K562 (cell line): ENCODE measurements at regions not wholly inside any gene's neighbourhood (a gene's known extent, or its start where the extent isn't known, plus 50 kb on each side); places are given as distances from the start of the nearest gene placed in this dataset.

Source experiments
- ATAC-seq: fragments of 200-7000 bp; cut with Tn5 transposase; 3 replicates; pipeline ENCODE4 v1.9.1; 2020; ENCODE audit warnings: moderate library complexity
- BruUV-seq: library from RNA; stranded (reverse); fragments of 400-500 nt; replicated peaks from 2 replicates; lab custom pipeline; 2021; lab: Mats Ljungman, UMichigan
- CTCF ChIA-PET: fragments of 300-600 bp; formaldehyde crosslinking; extraction: SDS; loops from one replicate; lab custom pipeline; 2021; ENCODE audit warnings: low intra/inter-chr PET ratio; lab: Yijun Ruan, JAX
- POLR2A ChIA-PET: fragments of 300-600, 350-650 bp; sonication (Branson Sonifier 250); formaldehyde crosslinking; extraction: SDS; loops from one replicate; lab custom pipeline; 2021; ENCODE audit warnings: antibody characterized with exemption, inconsistent platforms; lab: Yijun Ruan, JAX
- DNase-seq, 4 experiments: peaks; one replicate each; pipeline versions ENCODE4 v3.0.0 to v3.0.0-alpha.2; 2011 to 2018; ENCODE audit warnings: low spot score in 3 of 4, mixed read lengths in 3 of 4; ENCODE audit errors: extremely low read depth in 1 of 4
- FAIRE-seq: peaks from 2 replicates; lab custom pipeline; 2011; peaks lifted over from hg19 to GRCh38; lab: Jason Lieb, UNC
- H2AFZ ChIP-seq: 2 replicates; pipeline ENCODE4 v1.6.0; 2011; ENCODE audit warnings: low read depth, low read length, control low read depth, inconsistent platforms
- H3K27ac ChIP-seq: fragments of 200-600 bp; 3 replicates; pipeline ENCODE4 v1.8.0; 2011; ENCODE audit warnings: low read depth, mild to moderate bottlenecking, control low read depth, inconsistent platforms, low read length, moderate library complexity, mixed read lengths; ENCODE audit errors: extremely low read depth
- H3K27me3 ChIP-seq, 2 experiments: fragments of 300-600 bp in 1 of 2; 2 replicates in 1 of 2; 3 replicates in 1 of 2; pipeline versions ENCODE4 v1.6.0 to v1.8.0; 2011; ENCODE audit warnings: inconsistent platforms in 2 of 2, low read length in 2 of 2, mild to moderate bottlenecking in 1 of 2, mixed read lengths in 1 of 2, moderate library complexity in 1 of 2; ENCODE audit not compliant: control insufficient read depth in 2 of 2, insufficient read depth in 2 of 2
- H3K36me3 ChIP-seq: fragments of 300-600 bp; 3 replicates; pipeline ENCODE4 v1.8.0; 2011; ENCODE audit warnings: mild to moderate bottlenecking, low read length, inconsistent platforms; ENCODE audit not compliant: control insufficient read depth, insufficient read depth
- H3K4me1 ChIP-seq, 2 experiments: fragments of 200-600 bp in 1 of 2; replicated peaks in 1 of 2; 2 replicates in 1 of 2; 3 replicates in 1 of 2; pipeline versions ENCODE4 v1.5.1 to v1.8.0; 2011; ENCODE audit warnings: inconsistent platforms in 2 of 2, low read length in 2 of 2, mild to moderate bottlenecking in 1 of 2, mixed read lengths in 1 of 2, moderate library complexity in 1 of 2; ENCODE audit not compliant: control insufficient read depth in 2 of 2, insufficient read depth in 2 of 2
- H3K4me2 ChIP-seq: 2 replicates; pipeline ENCODE4 v1.6.1; 2011; ENCODE audit warnings: low read length, control low read depth, inconsistent platforms, mixed read lengths; ENCODE audit not compliant: insufficient read depth
- H3K4me3 ChIP-seq: fragments of 200-600 bp; sonication (generic), shearing (Covaris generic); 2 replicates; pipeline ENCODE4 v1.5.1; 2016; ENCODE audit warnings: control low read depth, inconsistent platforms
- H3K79me2 ChIP-seq: fragments of 200-600 bp; 3 replicates; pipeline ENCODE4 v1.8.0; 2011; ENCODE audit warnings: low read length, inconsistent platforms; ENCODE audit not compliant: control insufficient read depth, insufficient read depth
- H3K9ac ChIP-seq, 2 experiments: 2 replicates each; pipeline versions ENCODE4 v1.6.0 to v1.6.1; 2011; ENCODE audit warnings: low read depth in 2 of 2, low read length in 2 of 2, control low read depth in 1 of 2, inconsistent platforms in 1 of 2, mild to moderate bottlenecking in 1 of 2, mixed read lengths in 1 of 2; ENCODE audit not compliant: insufficient read depth in 1 of 2
- H3K9me1 ChIP-seq: one replicate; pipeline ENCODE4 v1.6.0; 2011; ENCODE audit warnings: inconsistent platforms, mild to moderate bottlenecking, low read length, moderate library complexity; ENCODE audit not compliant: control insufficient read depth, insufficient read depth
- H3K9me3 ChIP-seq: replicated peaks from 2 replicates; pipeline ENCODE4 v1.5.1; 2011; ENCODE audit warnings: low read depth, low read length, inconsistent platforms; ENCODE audit not compliant: control insufficient read depth, insufficient read depth
- H4K20me1 ChIP-seq: replicated peaks from 2 replicates; pipeline ENCODE4 v1.6.1; 2011; ENCODE audit warnings: low read length, inconsistent platforms, mixed read lengths; ENCODE audit not compliant: control insufficient read depth, insufficient read depth
- BDP1 ChIP-seq: IDR thresholded peaks from 3 replicates; pipeline ENCODE4 v1.6.1; 2011; ENCODE audit not compliant: insufficient read length, insufficient read depth
- HDAC1 ChIP-seq, 2 experiments: fragments of 450-650 bp; IDR thresholded peaks; 2 replicates each; pipeline ENCODE4 v1.6.1; 2016 to 2017; ENCODE audit warnings: inconsistent platforms in 1 of 2, mild to moderate bottlenecking in 1 of 2, moderate library complexity in 1 of 2
- KLF6 ChIP-seq: fragments of 250-450 bp; sonication (Bioruptor Pico); IDR thresholded peaks from 2 replicates; pipeline ENCODE4 v1.4.0; 2020; ENCODE audit warnings: mild to moderate bottlenecking, moderate library complexity, borderline replicate concordance
- MTA1 ChIP-seq: fragments of 450-650 bp; IDR thresholded peaks from 2 replicates; pipeline ENCODE4 v1.6.1; 2017; ENCODE audit warnings: borderline replicate concordance
- MXI1 ChIP-seq: IDR thresholded peaks from 2 replicates; pipeline ENCODE4 v1.6.1; 2011; ENCODE audit warnings: low read depth, mild to moderate bottlenecking, improper control_type of control experiment, low read length
- MYC ChIP-seq, 2 experiments: fragments of 250-450 bp in 1 of 2; sonication (Bioruptor Pico) in 1 of 2; IDR thresholded peaks; 2 replicates each; pipeline versions ENCODE4 v1.5.1 to v1.6.1; 2012 to 2021; ENCODE audit warnings: low read depth in 2 of 2, borderline replicate concordance in 1 of 2, improper control_type of control experiment in 1 of 2, low read length in 1 of 2, mild to moderate bottlenecking in 1 of 2, moderate library complexity in 1 of 2
- NELFE ChIP-seq: IDR thresholded peaks from 2 replicates; pipeline ENCODE4 v1.6.1; 2011; ENCODE audit warnings: mild to moderate bottlenecking; ENCODE audit not compliant: insufficient read depth, insufficient read length
- PHB ChIP-seq: fragments of 250-450 bp; sonication (Bioruptor Pico); IDR thresholded peaks from 2 replicates; pipeline ENCODE4 v1.5.0; 2021
- RBFOX2 ChIP-seq: fragments of 200-400 bp; formaldehyde crosslinking; IDR thresholded peaks from 2 replicates; pipeline ENCODE4 v1.6.1; 2017; ENCODE audit warnings: low read depth, mild to moderate bottlenecking, low read length, moderate library complexity
- SMAD2 ChIP-seq: fragments of 150-350 bp; IDR thresholded peaks from 2 replicates; pipeline ENCODE4 v1.6.1; 2014; ENCODE audit warnings: low read depth, mild to moderate bottlenecking, low read length
- STAT5A ChIP-seq: IDR thresholded peaks from 2 replicates; pipeline ENCODE4 v1.6.1; 2012; ENCODE audit warnings: low read length, inconsistent platforms, borderline replicate concordance
- TCF3 ChIP-seq: sonication (generic); formaldehyde crosslinking; IDR thresholded peaks from 2 replicates; pipeline ENCODE4 v1.4.0; 2020; ENCODE audit warnings: mild to moderate bottlenecking, missing genetic modification reagents
- ZNF12 ChIP-seq: sonication (generic); formaldehyde crosslinking; IDR thresholded peaks from 2 replicates; pipeline ENCODE4 v1.4.0; 2020; ENCODE audit warnings: mild to moderate bottlenecking, missing genetic modification reagents
- ZNF232 ChIP-seq: sonication (generic); formaldehyde crosslinking; IDR thresholded peaks from 2 replicates; pipeline ENCODE4 v1.8.0; 2022; ENCODE audit warnings: mild to moderate bottlenecking, missing genetic modification reagents
- ZNF644 ChIP-seq: fragments of 200-800 bp; sonication (Bioruptor generic); IDR thresholded peaks from 2 replicates; pipeline ENCODE4 v1.6.1; 2016; ENCODE audit warnings: low read depth, missing genetic modification characterization, missing compliant biosample characterization
- ZNF699 ChIP-seq: fragments of 250-450 bp; sonication (Bioruptor Pico); IDR thresholded peaks from 2 replicates; pipeline ENCODE4 v1.8.0; 2021; ENCODE audit warnings: mild to moderate bottlenecking, moderate library complexity; ENCODE audit not compliant: insufficient replicate concordance
- ZSCAN29 ChIP-seq: fragments of 450-650 bp; IDR thresholded peaks from 2 replicates; pipeline ENCODE4 v1.6.1; 2017
- WGBS: fragments of 100-300 bp; shearing (Covaris generic); methylation state at CpG from one replicate; pipeline ENCODE4 v1.1.6; 2016; ENCODE audit warnings: low coverage, mixed read lengths; ENCODE audit not compliant: insufficient coverage; ENCODE audit errors: missing lambda C conversion rate; 5-methylcytosine and 5-hydroxymethylcytosine counted together
- in situ Hi-C: fragments of 300-500 bp; cut with MboI; formaldehyde crosslinking; loops from 4 replicates; pipeline ENCODE4 v1.15.0; 2018; ENCODE audit warnings: inconsistent platforms, mixed read lengths
- intact Hi-C: fragments of 100-400 bp; cut with micrococcal nuclease; formaldehyde crosslinking; loops from 2 replicates; pipeline ENCODE4 v1.14.2; 2022
- TF ChIP-seq, protein P1 (sequence below): fragments of 250-450 bp; sonication (Bioruptor Pico); IDR thresholded peaks from 2 replicates; pipeline ENCODE4 v1.4.0; 2020; ENCODE audit warnings: mild to moderate bottlenecking

DNA sequence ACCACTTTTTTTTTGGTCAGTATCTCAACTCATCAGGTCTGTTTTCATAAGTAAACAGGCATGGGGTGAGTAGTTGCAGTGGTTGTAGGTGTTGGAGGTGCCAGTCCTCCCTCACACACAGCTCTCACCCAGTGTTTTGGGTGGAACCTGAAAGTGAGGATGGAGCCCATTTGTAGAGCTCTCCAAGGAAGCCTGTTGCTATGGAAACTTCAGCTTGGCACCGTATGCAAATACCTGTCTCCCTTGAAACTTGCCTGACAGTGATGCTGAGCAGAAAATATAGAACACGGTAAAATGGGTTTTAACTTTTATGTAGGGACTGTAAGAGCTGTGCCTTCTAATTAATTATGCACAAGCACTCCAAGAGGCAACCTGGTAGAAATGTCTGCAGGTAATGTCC is 214.1 kb downstream of the AJAP1 start:
- H3K27me3 ChIP-seq = no peaks in the 10 kb centered on the region
- H3K9me3 ChIP-seq = no peaks in the 10 kb centered on the region
- no peak for TF ChIP-seq ZNF644 (tag)
- no peak for TF ChIP-seq RBFOX2
- no peak for TF ChIP-seq ZSCAN29
- no peak for TF ChIP-seq BDP1
- no peak overlapping the region for H3K4me2 ChIP-seq
- CTCF ChIA-PET = no interaction called here
- intact Hi-C loops = no loop called here
- H4K20me1 ChIP-seq = no peaks in the 10 kb centered on the region
- H3K27ac ChIP-seq = no peak overlapping the region
- H3K9me1 ChIP-seq = no peaks in the 10 kb centered on the region
- POLR2A ChIA-PET = no interaction called here
- in situ Hi-C loops = no loop called here
- H3K9ac ChIP-seq = no peak overlapping the region
- DNase-seq (no peak), ATAC-seq (no peak), FAIRE-seq (no peak)
- no peak overlapping the region for H3K4me3 ChIP-seq
- no TSS peak for BruUV-seq
- WGBS = 5% methylated on average over 2 of the region's 2 CpGs
- no peaks in the 10 kb centered on the region for H3K79me2 ChIP-seq
- no peaks in the 10 kb centered on the region for H3K4me1 ChIP-seq
- H3K36me3 ChIP-seq = no peaks in the 10 kb centered on the region
- H2AFZ ChIP-seq = no peak overlapping the region

GRCh38 chr1:4856396-4856795 is 202.0 kb downstream of the AJAP1 start:
- POLR2A ChIA-PET = no interaction called here
- Histone ChIP-seq H3K9ac (no peak overlapping the region), H3K9me1 (no peaks in the 10 kb centered on the region), H3K79me2 (no peaks in the 10 kb centered on the region), H3K9me3 (no peaks in the 10 kb centered on the region), H3K4me2 (no peak overlapping the region), H3K4me3 (no peak overlapping the region), H3K36me3 (no peaks in the 10 kb centered on the region), H3K4me1 (no peaks in the 10 kb centered on the region), H3K27me3 (no peaks in the 10 kb centered on the region), H4K20me1 (no peaks in the 10 kb centered on the region), H2AFZ (no peak overlapping the region), H3K27ac (no peak overlapping the region)
- CTCF ChIA-PET = no interaction called here
- intact Hi-C loops (no loop called here), in situ Hi-C loops (no loop called here)
- 0% methylated on average over 3 of the region's 3 CpGs for WGBS
- no peak for ATAC-seq
- no TSS peak for BruUV-seq
- DNase-seq = no peak
- FAIRE-seq = no peak
- TF ChIP-seq NELFE (no peak), PHB (CRISPR knock-in tag) (no peak), TCF3 (CRISPR knock-in tag) (no peak), MXI1 (no peak), MYC (IDR thresholded peaks at IDR 0.05; ENCODE audit: low read depth, low read length) (no peak), MYC (CRISPR knock-in tag; IDR thresholded peaks at IDR 0.05; ENCODE audit: borderline replicate concordance, low read depth) (no peak), KLF6 (CRISPR knock-in tag) (no peak), ZNF232 (no peak), HDAC1 (IDR thresholded peaks at IDR 0.05) (no peak), ZNF699 (no peak), ZNF12 (no peak), ZNF644 (tag) (no peak), MTA1 (no peak), STAT5A (no peak), SMAD2 (no peak)
- TF ChIP-seq, protein P1, sequence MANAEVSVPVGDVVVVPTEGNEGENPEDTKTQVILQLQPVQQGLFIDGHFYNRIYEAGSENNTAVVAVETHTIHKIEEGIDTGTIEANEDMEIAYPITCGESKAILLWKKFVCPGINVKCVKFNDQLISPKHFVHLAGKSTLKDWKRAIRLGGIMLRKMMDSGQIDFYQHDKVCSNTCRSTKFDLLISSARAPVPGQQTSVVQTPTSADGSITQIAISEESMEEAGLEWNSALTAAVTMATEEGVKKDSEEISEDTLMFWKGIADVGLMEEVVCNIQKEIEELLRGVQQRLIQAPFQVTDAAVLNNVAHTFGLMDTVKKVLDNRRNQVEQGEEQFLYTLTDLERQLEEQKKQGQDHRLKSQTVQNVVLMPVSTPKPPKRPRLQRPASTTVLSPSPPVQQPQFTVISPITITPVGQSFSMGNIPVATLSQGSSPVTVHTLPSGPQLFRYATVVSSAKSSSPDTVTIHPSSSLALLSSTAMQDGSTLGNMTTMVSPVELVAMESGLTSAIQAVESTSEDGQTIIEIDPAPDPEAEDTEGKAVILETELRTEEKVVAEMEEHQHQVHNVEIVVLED (CRISPR knock-in tag) = no peak
